Activated CD4-positive, alpha-beta T cell treated with anti-CD3 and anti-CD28 coated beads, Interleukin-2, Interleukin-6, amounts not matched to agents 100 ng/mL and 50 ng/mL, durations not matched to agents 16 hours and 8 hours (primary cell): ENCODE measurements at regions not wholly inside any gene's neighbourhood (a gene's known extent, or its start where the extent isn't known, plus 50 kb on each side); places are given as distances from the start of the nearest gene placed in this dataset.

ENCODE experiments used
- DNase-seq: peaks from one replicate; pipeline ENCODE4 v3.0.0-alpha.2; 2020

GRCh38 chr18:24841536-24841935 lies 381.1 kb downstream of the HRH4 start:
- no peak for DNase-seq

- DNase-seq = no peak
Observed at GRCh38 chr18:24843123-24843522, 382.7 kb downstream of the HRH4 start.

GRCh38 chr18:24846138-24846537 lies 385.7 kb downstream of the HRH4 start:
- DNase-seq = no peak

GRCh38 chr18:24850532-24850931 lies 390.1 kb downstream of the HRH4 start:
- DNase-seq = no peak

- no peak for DNase-seq
Observed at GRCh38 chr18:24853076-24853475, 392.6 kb downstream of the HRH4 start.

- no peak for DNase-seq
Observed at GRCh38 chr18:24860978-24861680, 400.7 kb downstream of the HRH4 start.

- DNase-seq = no peak
Observed at GRCh38 chr18:24862201-24862816, 401.9 kb downstream of the HRH4 start.

- DNase-seq = no peak
Observed at GRCh38 chr18:24868311-24868710, 407.9 kb downstream of the HRH4 start.

GRCh38 chr18:24868760-24869237 lies 408.4 kb downstream of the HRH4 start:
- no peak for DNase-seq

- DNase-seq = no peak
Observed at GRCh38 chr18:24869285-24869684, 408.8 kb downstream of the HRH4 start.

- no peak for DNase-seq
Observed at GRCh38 chr18:24875286-24875685, 414.8 kb downstream of the HRH4 start.

GRCh38 chr18:24875777-24876176 lies 415.3 kb downstream of the HRH4 start:
- no peak for DNase-seq

GRCh38 chr18:24876266-24876665 lies 415.8 kb downstream of the HRH4 start:
- DNase-seq = no peak

GRCh38 chr18:24877066-24877465 lies 416.6 kb downstream of the HRH4 start:
- no peak for DNase-seq

- DNase-seq = no peak
Observed at GRCh38 chr18:24877546-24877945, 417.1 kb downstream of the HRH4 start.

GRCh38 chr18:24878289-24878688 lies 417.9 kb downstream of the HRH4 start:
- no peak for DNase-seq

- DNase-seq = no peak
Observed at GRCh38 chr18:24885276-24885675, 424.8 kb downstream of the HRH4 start.

GRCh38 chr18:24894880-24895279 lies 434.4 kb downstream of the HRH4 start:
- no peak for DNase-seq

GRCh38 chr18:24897461-24897860 lies 437.0 kb downstream of the HRH4 start:
- no peak for DNase-seq

- DNase-seq = no peak
Observed at GRCh38 chr18:24910221-24910620, 441.7 kb downstream of the ZNF521 start.

- no peak for DNase-seq
Observed at GRCh38 chr18:24913507-24914170, 438.3 kb downstream of the ZNF521 start.

- DNase-seq = no peak
Observed at GRCh38 chr18:24914171-24914525, 437.8 kb downstream of the ZNF521 start.

GRCh38 chr18:24914685-24915084 lies 437.3 kb downstream of the ZNF521 start:
- no peak for DNase-seq

- no peak for DNase-seq
Observed at GRCh38 chr18:24915547-24915946, 436.4 kb downstream of the ZNF521 start.
